HEK293 (cell line): ENCODE measurements at regions not wholly inside any gene's neighbourhood (a gene's known extent, or its start where the extent isn't known, plus 50 kb on each side); places are given as distances from the start of the nearest gene placed in this dataset.

Experiments used
- CTCF ChIP-seq: fragments of 450-650 bp; formaldehyde crosslinking; IDR thresholded peaks from 2 replicates; pipeline ENCODE4 v1.5.1; 2016; ENCODE audit warnings: missing biosample characterization, missing genetic modification characterization
- PRDM4 ChIP-seq: fragments of 450-650 bp; formaldehyde crosslinking; IDR thresholded peaks from 2 replicates; pipeline ENCODE4 v1.5.1; 2017; ENCODE audit warnings: missing biosample characterization, missing genetic modification characterization
- REST ChIP-seq: fragments of 450-650 bp; formaldehyde crosslinking; IDR thresholded peaks from 2 replicates; pipeline ENCODE4 v1.5.1; 2016; ENCODE audit warnings: missing biosample characterization, missing genetic modification characterization
- TCF7L2 ChIP-seq: IDR thresholded peaks from 2 replicates; pipeline ENCODE4 v1.6.1; 2011; ENCODE audit warnings: low read depth, mild to moderate bottlenecking, inconsistent platforms, low read length, moderate library complexity, borderline replicate concordance
- ZNF138 ChIP-seq: fragments of 450-650 bp; formaldehyde crosslinking; IDR thresholded peaks from 2 replicates; pipeline ENCODE4 v1.5.1; 2016; ENCODE audit warnings: missing biosample characterization, missing genetic modification characterization, borderline replicate concordance
- ZNF146 ChIP-seq: fragments of 450-650 bp; formaldehyde crosslinking; IDR thresholded peaks from 2 replicates; pipeline ENCODE4 v1.5.1; 2016; ENCODE audit warnings: missing biosample characterization, missing genetic modification characterization
- ZNF239 ChIP-seq: fragments of 450-650 bp; formaldehyde crosslinking; IDR thresholded peaks from 2 replicates; pipeline ENCODE4 v1.5.1; 2016; ENCODE audit warnings: missing biosample characterization, missing genetic modification characterization
- ZNF24 ChIP-seq: fragments of 450-650 bp; formaldehyde crosslinking; IDR thresholded peaks from 2 replicates; pipeline ENCODE4 v1.5.1; 2016; ENCODE audit warnings: missing biosample characterization, missing genetic modification characterization
- ZNF639 ChIP-seq: fragments of 450-650 bp; formaldehyde crosslinking; IDR thresholded peaks from 2 replicates; pipeline ENCODE4 v1.5.1; 2016; ENCODE audit warnings: missing biosample characterization, missing genetic modification characterization
- ZNF707 ChIP-seq: fragments of 450-650 bp; formaldehyde crosslinking; IDR thresholded peaks from 2 replicates; pipeline ENCODE4 v1.5.1; 2016; ENCODE audit warnings: missing biosample characterization, missing genetic modification characterization
- ZNF791 ChIP-seq: fragments of 450-650 bp; formaldehyde crosslinking; IDR thresholded peaks from 2 replicates; pipeline ENCODE4 v1.5.1; 2016; ENCODE audit warnings: missing biosample characterization, missing genetic modification characterization
- ZSCAN30 ChIP-seq: fragments of 450-650 bp; IDR thresholded peaks from 2 replicates; pipeline ENCODE4 v1.5.1; 2018; ENCODE audit warnings: missing biosample characterization, mild to moderate bottlenecking, missing genetic modification characterization, moderate library complexity

- TF ChIP-seq ZNF24 (tag by site-specific recombination) (no peak), CTCF (tag by site-specific recombination) (no peak), ZNF707 (tag by site-specific recombination) (no peak), ZNF239 (tag by site-specific recombination) (no peak), ZNF138 (no peak), ZNF791 (tag by site-specific recombination) (no peak), ZNF639 (tag by site-specific recombination) (no peak), ZNF146 (tag by site-specific recombination) (no peak), TCF7L2 (no peak), PRDM4 (tag by site-specific recombination) (no peak), ZSCAN30 (tag by site-specific recombination) (no peak), REST (tag by site-specific recombination) (no peak)
Observed at GRCh38 chr2:71859211-71859847, 288.3 kb downstream of the CYP26B1 start.
